Endothelial cell of umbilical vein (primary cell): ENCODE measurements at regions not wholly inside any gene's neighbourhood (a gene's known extent, or its start where the extent isn't known, plus 50 kb on each side); places are given as distances from the start of the nearest gene placed in this dataset.

Experiments used
- BruUV-seq: library from RNA; stranded (reverse); fragments of 400-500 nt; replicated peaks from 2 replicates; lab custom pipeline; 2021; lab: Mats Ljungman, UMichigan
- CTCF ChIA-PET: fragments of 300-600, 350-600 bp; sonication (Branson Sonifier 250); formaldehyde crosslinking; loops from one replicate; lab custom pipeline; 2021; ENCODE audit warnings: antibody characterized with exemption, inconsistent platforms; lab: Charles Lee
- POLR2A ChIA-PET: fragments of 300-600, 350-600 bp; sonication (Branson Sonifier 250); formaldehyde crosslinking; loops from one replicate; lab custom pipeline; 2021; ENCODE audit warnings: antibody characterized with exemption, inconsistent platforms; lab: Charles Lee
- DNase-seq: peaks from one replicate; pipeline ENCODE4 v3.0.0-alpha.2; 2011; ENCODE audit warnings: low read depth, low spot score
- FAIRE-seq: peaks from 2 replicates; lab custom pipeline; 2011; peaks lifted over from hg19 to GRCh38; lab: Jason Lieb, UNC
- H2AFZ ChIP-seq: 2 replicates; pipeline ENCODE4 v1.6.0; 2012; ENCODE audit warnings: low read depth, low read length, control low read depth, inconsistent platforms
- H3K27ac ChIP-seq: 2 replicates; pipeline ENCODE4 v1.5.1; 2011; ENCODE audit warnings: low read depth, mild to moderate bottlenecking, control low read depth, low read length, moderate library complexity; ENCODE audit not compliant: insufficient read depth
- H3K27me3 ChIP-seq, 2 experiments: 2 replicates each; pipeline versions ENCODE4 v1.6.0 to v1.6.1; 2011; ENCODE audit warnings: low read length in 2 of 2, mixed read lengths in 1 of 2; ENCODE audit not compliant: control insufficient read depth in 2 of 2, insufficient read depth in 2 of 2
- H3K36me3 ChIP-seq, 2 experiments: 2 replicates in 1 of 2; 3 replicates in 1 of 2; pipeline ENCODE4 v1.5.1; 2011; ENCODE audit warnings: low read length in 2 of 2, mild to moderate bottlenecking in 1 of 2, moderate library complexity in 1 of 2; ENCODE audit not compliant: control insufficient read depth in 2 of 2, insufficient read depth in 2 of 2; ENCODE audit errors: extremely low read depth in 1 of 2
- H3K4me1 ChIP-seq: 3 replicates; pipeline ENCODE4 v1.5.1; 2011; ENCODE audit warnings: mild to moderate bottlenecking, low read length; ENCODE audit not compliant: control insufficient read depth, insufficient read depth; ENCODE audit errors: extremely low read depth
- H3K4me2 ChIP-seq: 2 replicates; pipeline ENCODE4 v1.6.1; 2011; ENCODE audit warnings: low read length, control low read depth, mixed read lengths; ENCODE audit not compliant: insufficient read depth
- H3K4me3 ChIP-seq, 3 experiments: fragments of 200-600 bp in 1 of 3; sonication (generic), shearing (Covaris generic) in 1 of 3; replicated peaks in 1 of 3; 2 replicates each; pipeline ENCODE4 v1.5.1; 2011 to 2016; ENCODE audit warnings: control low read depth in 3 of 3, low read length in 3 of 3, mild to moderate bottlenecking in 2 of 3, inconsistent platforms in 1 of 3, low read depth in 1 of 3, moderate library complexity in 1 of 3; ENCODE audit not compliant: insufficient read depth in 1 of 3
- H3K79me2 ChIP-seq: 2 replicates; pipeline ENCODE4 v1.6.0; 2012; ENCODE audit warnings: low read length, inconsistent platforms; ENCODE audit not compliant: control insufficient read depth, insufficient read depth
- H3K9ac ChIP-seq: replicated peaks from 2 replicates; pipeline ENCODE3; 2011; ENCODE audit warnings: low read length, control low read depth; ENCODE audit not compliant: insufficient read depth; ENCODE audit errors: extremely low read depth
- H3K9me1 ChIP-seq: replicated peaks from 3 replicates; pipeline ENCODE4 v1.6.0; 2011; ENCODE audit warnings: mild to moderate bottlenecking, low read length; ENCODE audit not compliant: control insufficient read depth, insufficient read depth; ENCODE audit errors: extremely low read depth
- H3K9me3 ChIP-seq: replicated peaks from 2 replicates; pipeline ENCODE4 v1.5.1; 2012; ENCODE audit warnings: low read length, inconsistent platforms; ENCODE audit not compliant: control insufficient read depth, insufficient read depth
- H4K20me1 ChIP-seq: replicated peaks from 2 replicates; pipeline ENCODE3; 2011; ENCODE audit warnings: mild to moderate bottlenecking, low read length; ENCODE audit not compliant: control insufficient read depth, insufficient read depth; ENCODE audit errors: extremely low read depth
- EZH2 ChIP-seq: IDR thresholded peaks from 2 replicates; pipeline ENCODE4 v1.6.1; 2012; ENCODE audit warnings: borderline replicate concordance, low read depth, mild to moderate bottlenecking, moderate library complexity, low read length, inconsistent platforms; ENCODE audit not compliant: severe bottlenecking
- FOS ChIP-seq: IDR thresholded peaks from 2 replicates; pipeline ENCODE4 v1.6.1; 2011; ENCODE audit warnings: mild to moderate bottlenecking, low read length, moderate library complexity, borderline replicate concordance; ENCODE audit not compliant: insufficient read depth
- GATA2 ChIP-seq: IDR thresholded peaks from 2 replicates; pipeline ENCODE4 v1.7.0; 2011; ENCODE audit warnings: low read depth, mild to moderate bottlenecking, moderate library complexity, mixed read lengths, low read length; ENCODE audit not compliant: insufficient read length, insufficient read depth
- JUN ChIP-seq: IDR thresholded peaks from 2 replicates; pipeline ENCODE4 v1.6.1; 2011; ENCODE audit warnings: borderline replicate concordance, low read depth; ENCODE audit not compliant: insufficient read length, insufficient read depth
- MYC ChIP-seq: IDR thresholded peaks from one replicate; pipeline ENCODE4 v1.6.1; 2011; ENCODE audit warnings: mild to moderate bottlenecking, low read depth, low read length
- POLR2A ChIP-seq: IDR thresholded peaks from 2 replicates; pipeline ENCODE4 v1.6.1; 2012; ENCODE audit warnings: low read depth, mild to moderate bottlenecking, control low read depth, low read length
- POLR2AphosphoS5 ChIP-seq: IDR thresholded peaks from 2 replicates; pipeline ENCODE4 v1.6.1; 2012; ENCODE audit warnings: low read depth, mild to moderate bottlenecking, control low read depth, low read length, moderate library complexity; ENCODE audit not compliant: insufficient read depth
- dilution Hi-C: fragments of 300-500 bp; cut with MboI; formaldehyde crosslinking; loops from one replicate; pipeline ENCODE4 v1.15.0; 2019; ENCODE audit warnings: low sequenced_read_pairs; ENCODE audit not compliant: extremely low pct_ligation_motif_present
- intact Hi-C: fragments of 100-400 bp; cut with micrococcal nuclease; formaldehyde crosslinking; loops from one replicate; pipeline ENCODE4 v1.10.0; 2022
- TF ChIP-seq, protein P1 (sequence below): IDR thresholded peaks from 2 replicates; pipeline ENCODE4 v1.6.1; 2011; ENCODE audit not compliant: insufficient read depth, insufficient read length
- TF ChIP-seq, protein P2 (sequence below), 2 donors: IDR thresholded peaks; 1 replicate in 1 of 2; 2 replicates in 1 of 2; pipeline ENCODE4 v1.5.1; 2011; ENCODE audit warnings: low read length in 2 of 2, mild to moderate bottlenecking in 2 of 2, moderate library complexity in 2 of 2, control low read depth in 1 of 2, inconsistent platforms in 1 of 2, low read depth in 1 of 2; ENCODE audit not compliant: insufficient read depth in 1 of 2; ENCODE audit errors: extremely low read depth in 1 of 2

DNA sequence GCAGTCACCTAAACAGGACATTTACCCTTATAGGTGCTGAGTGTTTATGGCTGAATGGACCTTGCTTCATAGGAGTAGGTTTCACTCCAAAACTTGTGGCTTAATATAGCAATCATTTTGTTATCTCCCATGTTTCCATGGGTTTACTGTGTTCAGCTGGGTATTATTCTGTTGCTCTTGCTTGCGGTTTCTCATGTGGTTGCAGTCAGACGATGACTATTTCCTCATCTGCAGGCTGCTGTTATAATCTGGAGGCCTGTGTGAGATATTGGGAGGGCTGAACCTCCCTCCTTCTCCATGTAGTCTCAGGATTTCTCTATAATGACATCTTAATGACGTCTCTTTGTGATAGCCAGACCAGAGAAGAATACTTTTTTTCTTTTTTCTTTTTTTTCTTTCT lies 98.1 kb downstream of the ZPLD1 start:
- Histone ChIP-seq H3K27ac (no peak overlapping the region), H3K79me2 (no peaks in the 10 kb centered on the region), H3K36me3 (no peaks in the 10 kb centered on the region), H3K9ac (no peak overlapping the region), H2AFZ (no peak overlapping the region), H3K27me3 (peaks cover 3 to 10% of the 10 kb centered on the region in 2 experiments), H3K9me3 (no peaks in the 10 kb centered on the region), H3K4me2 (no peak overlapping the region), H4K20me1 (no peaks in the 10 kb centered on the region), H3K4me1 (no peaks in the 10 kb centered on the region), H3K9me1 (no peaks in the 10 kb centered on the region), H3K4me3 (no peak overlapping the region)
- ChIA-PET POLR2A (no interaction called here), CTCF (interaction anchor here (6.0 kb wide), 1 partner anchor 304 kb away, joined by 58 read pairs; no protein-coding TSS in a partner anchor)
- intact Hi-C loops (no loop called here), dilution Hi-C loops (no loop called here)
- BruUV-seq: no TSS peak
- TF ChIP-seq, protein P1, sequence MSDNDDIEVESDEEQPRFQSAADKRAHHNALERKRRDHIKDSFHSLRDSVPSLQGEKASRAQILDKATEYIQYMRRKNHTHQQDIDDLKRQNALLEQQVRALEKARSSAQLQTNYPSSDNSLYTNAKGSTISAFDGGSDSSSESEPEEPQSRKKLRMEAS: no peak
- no peak for TF ChIP-seq GATA2
- TF ChIP-seq JUN: no peak
- TF ChIP-seq EZH2: no peak
- no peak for TF ChIP-seq POLR2A
- TF ChIP-seq FOS: no peak
- TF ChIP-seq MYC: no peak
- no peak for TF ChIP-seq POLR2AphosphoS5
- TF ChIP-seq, protein P2, sequence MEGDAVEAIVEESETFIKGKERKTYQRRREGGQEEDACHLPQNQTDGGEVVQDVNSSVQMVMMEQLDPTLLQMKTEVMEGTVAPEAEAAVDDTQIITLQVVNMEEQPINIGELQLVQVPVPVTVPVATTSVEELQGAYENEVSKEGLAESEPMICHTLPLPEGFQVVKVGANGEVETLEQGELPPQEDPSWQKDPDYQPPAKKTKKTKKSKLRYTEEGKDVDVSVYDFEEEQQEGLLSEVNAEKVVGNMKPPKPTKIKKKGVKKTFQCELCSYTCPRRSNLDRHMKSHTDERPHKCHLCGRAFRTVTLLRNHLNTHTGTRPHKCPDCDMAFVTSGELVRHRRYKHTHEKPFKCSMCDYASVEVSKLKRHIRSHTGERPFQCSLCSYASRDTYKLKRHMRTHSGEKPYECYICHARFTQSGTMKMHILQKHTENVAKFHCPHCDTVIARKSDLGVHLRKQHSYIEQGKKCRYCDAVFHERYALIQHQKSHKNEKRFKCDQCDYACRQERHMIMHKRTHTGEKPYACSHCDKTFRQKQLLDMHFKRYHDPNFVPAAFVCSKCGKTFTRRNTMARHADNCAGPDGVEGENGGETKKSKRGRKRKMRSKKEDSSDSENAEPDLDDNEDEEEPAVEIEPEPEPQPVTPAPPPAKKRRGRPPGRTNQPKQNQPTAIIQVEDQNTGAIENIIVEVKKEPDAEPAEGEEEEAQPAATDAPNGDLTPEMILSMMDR (IDR thresholded peaks at IDR 0.05; ENCODE audit: extremely low read depth in 1 of 2, insufficient read depth in 1 of 2, low read depth in 1 of 2, low read length in 2 of 2): no peak
- DNase-seq (no peak), FAIRE-seq (no peak)
